HG02642 (cell line): ENCODE measurements at regions not wholly inside any gene's neighbourhood (a gene's known extent, or its start where the extent isn't known, plus 50 kb on each side); places are given as distances from the start of the nearest gene placed in this dataset.
"Not testable (repeated sequence)": the region's sequence is repeated elsewhere in the genome, so short reads cannot be mapped to it uniquely, and the experiment has no call there.

ENCODE experiments used
- ATAC-seq: cut with Tn5 transposase; IDR thresholded peaks from one replicate; pipeline ENCODE4 v1.9.1; 2021; ENCODE audit warnings: mild to moderate bottlenecking; ENCODE audit not compliant: unreplicated experiment, poor library complexity

- ATAC-seq: no peak
Measured at GRCh38 chr9:84054341-84055010, 73.9 kb downstream of the RMI1 start.

- ATAC-seq: no peak
Measured at GRCh38 chr9:84057662-84058061, 77.1 kb downstream of the RMI1 start.

- ATAC-seq: no peak
Measured at GRCh38 chr9:84059936-84060335, 79.3 kb downstream of the RMI1 start.

GRCh38 chr9:84061613-84062193 lies 81.1 kb downstream of the RMI1 start:
- ATAC-seq: no peak

- ATAC-seq: no peak
Measured at GRCh38 chr9:84062538-84062937, 81.9 kb downstream of the RMI1 start.

- ATAC-seq: no peak
Measured at GRCh38 chr9:84067821-84068220, 87.2 kb downstream of the RMI1 start.

GRCh38 chr9:84068872-84069271 lies 88.3 kb downstream of the RMI1 start:
- no peak for ATAC-seq

GRCh38 chr9:84070590-84070989 lies 90.0 kb downstream of the RMI1 start:
- ATAC-seq: no peak

- no peak for ATAC-seq
Measured at GRCh38 chr9:84072621-84073180, 92.1 kb downstream of the RMI1 start.

- ATAC-seq: no peak
Measured at GRCh38 chr9:84075004-84075403, 94.4 kb downstream of the RMI1 start.

GRCh38 chr9:84076384-84076783 lies 95.8 kb downstream of the RMI1 start:
- ATAC-seq: no peak

GRCh38 chr9:84077816-84078215 lies 97.2 kb downstream of the RMI1 start:
- ATAC-seq: not testable (repeated sequence)

- no peak for ATAC-seq
Measured at GRCh38 chr9:84079994-84080393, 99.4 kb downstream of the RMI1 start.

- no peak for ATAC-seq
Measured at GRCh38 chr9:84101964-84102632, 121.5 kb downstream of the RMI1 start.

- no peak for ATAC-seq
Measured at GRCh38 chr9:84103651-84104377, 123.2 kb downstream of the RMI1 start.

GRCh38 chr9:84107081-84107480 lies 126.5 kb downstream of the RMI1 start:
- ATAC-seq: no peak

- no peak for ATAC-seq
Measured at GRCh38 chr9:84107995-84108394, 127.4 kb downstream of the RMI1 start.

- ATAC-seq: no peak
Measured at GRCh38 chr9:84111726-84112125, 131.1 kb downstream of the RMI1 start.

- ATAC-seq: no peak
Measured at GRCh38 chr9:84121991-84122523, 141.5 kb downstream of the RMI1 start.

- ATAC-seq: no peak
Measured at GRCh38 chr9:84122572-84122971, 142.0 kb downstream of the RMI1 start.
